ENCODE measurements at regions not wholly inside any gene's neighbourhood (a gene's known extent, or its start where the extent isn't known, plus 50 kb on each side); places are given as distances from the start of the nearest gene placed in this dataset.
"Not testable (repeated sequence)": the region's sequence is repeated elsewhere in the genome, so short reads cannot be mapped to it uniquely, and the experiment has no call there.

DNA sequence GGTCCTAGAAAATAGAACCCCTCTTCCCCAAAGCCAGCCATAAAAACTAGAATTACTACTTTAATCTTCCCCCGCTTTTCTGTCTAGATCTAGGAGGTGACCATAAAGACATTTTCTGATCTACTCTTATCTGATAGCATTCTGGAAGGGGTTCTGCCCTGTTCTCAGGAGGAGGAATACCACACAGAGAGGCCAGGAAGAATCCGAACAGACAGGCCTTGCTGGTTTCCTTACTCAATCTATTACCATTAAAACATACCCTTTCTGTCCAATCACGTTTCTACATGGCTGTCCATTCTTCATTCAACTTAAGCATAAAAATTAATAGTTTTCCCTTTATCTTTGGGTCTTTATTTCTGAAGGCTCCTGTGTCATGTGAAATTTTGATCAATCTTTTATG is 198.7 kb downstream of the GPAT3 start:
- WGBS, 2 donors = 92 to 95% methylated on average over 3 of the region's 3 CpGs
- intact Hi-C loops (cut with DNase I) = no loop called here
- no peak for TF ChIP-seq POLR2A (IDR thresholded peaks at IDR 0.05)
- TF ChIP-seq, protein P1, sequence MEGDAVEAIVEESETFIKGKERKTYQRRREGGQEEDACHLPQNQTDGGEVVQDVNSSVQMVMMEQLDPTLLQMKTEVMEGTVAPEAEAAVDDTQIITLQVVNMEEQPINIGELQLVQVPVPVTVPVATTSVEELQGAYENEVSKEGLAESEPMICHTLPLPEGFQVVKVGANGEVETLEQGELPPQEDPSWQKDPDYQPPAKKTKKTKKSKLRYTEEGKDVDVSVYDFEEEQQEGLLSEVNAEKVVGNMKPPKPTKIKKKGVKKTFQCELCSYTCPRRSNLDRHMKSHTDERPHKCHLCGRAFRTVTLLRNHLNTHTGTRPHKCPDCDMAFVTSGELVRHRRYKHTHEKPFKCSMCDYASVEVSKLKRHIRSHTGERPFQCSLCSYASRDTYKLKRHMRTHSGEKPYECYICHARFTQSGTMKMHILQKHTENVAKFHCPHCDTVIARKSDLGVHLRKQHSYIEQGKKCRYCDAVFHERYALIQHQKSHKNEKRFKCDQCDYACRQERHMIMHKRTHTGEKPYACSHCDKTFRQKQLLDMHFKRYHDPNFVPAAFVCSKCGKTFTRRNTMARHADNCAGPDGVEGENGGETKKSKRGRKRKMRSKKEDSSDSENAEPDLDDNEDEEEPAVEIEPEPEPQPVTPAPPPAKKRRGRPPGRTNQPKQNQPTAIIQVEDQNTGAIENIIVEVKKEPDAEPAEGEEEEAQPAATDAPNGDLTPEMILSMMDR (IDR thresholded peaks at IDR 0.05) = no peak
- no peak for DNase-seq
- Histone ChIP-seq H3K36me3 (no peaks in the 10 kb centered on the region), H3K27me3 (no peaks in the 10 kb centered on the region), H3K27ac (no peak overlapping the region), H3K4me1 (peaks cover 4 to 5% of the 10 kb centered on the region in 2 donors), H3K9me3 (no peaks in the 10 kb centered on the region), H3K4me3 (replicated peaks in 1 of 3) (no peak overlapping the region)

DNA sequence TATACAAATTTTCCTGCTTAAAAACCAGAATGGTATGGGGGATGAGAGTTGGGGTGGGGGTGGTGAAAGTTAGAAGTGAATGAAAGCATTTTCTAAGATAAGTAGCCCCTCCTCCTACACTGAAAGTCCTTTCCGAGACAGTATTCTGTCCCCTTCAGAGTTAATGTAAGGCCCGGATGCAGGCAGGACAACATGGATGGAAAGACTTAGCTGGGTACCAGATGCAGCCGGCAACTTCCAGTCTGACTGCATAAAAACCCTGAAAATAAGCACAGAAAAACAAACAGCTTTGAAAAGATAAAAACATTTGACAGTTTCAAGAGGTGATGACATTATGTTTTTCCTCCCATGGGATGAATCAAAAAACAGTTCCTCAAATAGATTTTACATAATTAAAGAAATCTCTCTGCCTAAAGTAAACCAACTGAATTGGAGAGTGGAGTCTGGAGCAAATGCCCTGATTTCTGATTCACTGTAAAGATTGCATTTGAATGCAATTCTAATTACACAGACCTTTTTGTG is 196.3 kb downstream of the GPAT3 start:
- intact Hi-C loops (cut with DNase I) = no loop called here
- WGBS, 2 donors = 28 to 72% methylated on average over 3 of the region's 3 CpGs
- TF ChIP-seq, protein P1 (IDR thresholded peaks at IDR 0.05) = no peak
- TF ChIP-seq POLR2A (IDR thresholded peaks at IDR 0.05) = no peak

DNA sequence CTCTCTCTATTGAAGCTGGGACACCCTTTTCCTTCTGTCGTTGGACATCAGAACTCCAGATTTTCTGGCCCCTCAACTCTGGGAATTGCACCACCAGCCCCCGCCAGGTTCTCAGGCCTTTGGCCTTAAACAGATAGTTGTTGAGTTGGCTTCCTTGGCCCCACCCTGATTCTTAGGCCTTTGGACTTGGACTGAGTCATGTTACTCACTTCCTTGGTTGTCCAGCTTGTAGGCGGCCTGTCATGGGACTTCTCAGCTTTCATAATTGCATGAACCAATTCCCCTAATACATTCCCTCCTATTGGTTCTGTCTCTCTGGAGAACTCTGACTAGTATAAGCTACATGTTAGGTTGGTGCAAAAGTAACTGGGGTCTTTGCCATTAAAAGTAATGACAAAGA is 195.7 kb downstream of the GPAT3 start:
- WGBS, 2 donors = 89 to 90% methylated on average over 3 of the region's 3 CpGs
- Histone ChIP-seq H3K4me1 (no peaks in the 10 kb centered on the region), H3K9me3 (no peaks in the 10 kb centered on the region), H3K36me3 (no peaks in the 10 kb centered on the region), H3K27me3 (no peaks in the 10 kb centered on the region), H3K27ac (no peak overlapping the region), H3K4me3 (replicated peaks in 1 of 3) (no peak overlapping the region)
- intact Hi-C loops (cut with DNase I) = no loop called here
- DNase-seq = no peak
- TF ChIP-seq, protein P1 (IDR thresholded peaks at IDR 0.05) = no peak
- no peak for TF ChIP-seq POLR2A (IDR thresholded peaks at IDR 0.05)

More for the DNA sequence above, 196.3 kb downstream of the GPAT3 start:
- no peaks in the 10 kb centered on the region for H3K9me3 ChIP-seq
- H3K36me3 ChIP-seq = no peaks in the 10 kb centered on the region
- H3K27me3 ChIP-seq = no peaks in the 10 kb centered on the region
- H3K4me1 ChIP-seq = no peaks in the 10 kb centered on the region
- H3K27ac ChIP-seq = no peak overlapping the region
- no peak overlapping the region for H3K4me3 ChIP-seq (replicated peaks in 1 of 3)
- DNase-seq = no peak

DNA sequence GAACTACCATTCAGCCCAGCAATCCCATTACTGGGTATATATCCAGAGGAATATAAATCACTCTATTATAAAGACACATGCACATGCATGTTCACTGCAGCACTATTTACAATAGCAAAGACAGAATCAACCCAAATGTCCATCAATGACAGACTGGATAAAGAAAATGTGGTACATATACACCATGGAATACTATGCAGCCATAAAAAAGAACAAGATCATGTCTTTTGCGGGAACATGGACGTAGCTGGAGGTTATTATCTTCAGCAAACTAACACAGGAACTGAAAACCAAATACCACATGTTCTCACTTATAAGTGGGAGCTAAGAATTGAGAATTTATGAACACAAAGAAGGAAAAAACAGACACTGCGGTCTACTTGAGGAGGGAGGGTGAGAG is 195.1 kb downstream of the GPAT3 start:
- H3K4me1 ChIP-seq; DNase-seq; H3K27ac ChIP-seq; H3K27me3 ChIP-seq; H3K36me3 ChIP-seq; intact Hi-C loops (cut with DNase I); H3K4me3 ChIP-seq (replicated peaks in 1 of 3); H3K9me3 ChIP-seq: not testable (repeated sequence)
- WGBS, 2 donors = 97% methylated on average over 3 of the region's 3 CpGs

DNA sequence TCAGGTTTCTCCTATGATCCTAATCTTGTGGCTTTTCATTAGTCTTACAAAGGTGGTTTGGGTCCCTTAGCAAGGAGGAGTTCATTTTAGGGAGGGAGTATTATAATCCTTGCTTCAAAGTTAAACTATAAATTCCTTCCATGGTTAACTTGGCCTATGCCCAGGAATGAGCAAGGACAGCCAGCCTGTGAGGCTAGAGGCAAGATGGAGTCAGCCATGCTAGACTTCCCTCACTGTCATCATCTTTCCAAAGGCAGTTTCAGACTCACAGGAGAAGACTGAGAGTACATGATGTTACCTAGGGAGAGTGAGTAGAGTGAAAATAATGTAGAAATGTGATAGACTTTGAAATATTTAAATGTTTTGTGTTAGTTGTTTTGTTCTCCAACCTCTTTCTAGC is 192.3 kb downstream of the GPAT3 start:
- intact Hi-C loops (cut with DNase I) = no loop called here
- DNase-seq = no peak
- Histone ChIP-seq H3K9me3 (no peaks in the 10 kb centered on the region), H3K4me1 (no peaks in the 10 kb centered on the region), H3K27me3 (no peaks in the 10 kb centered on the region), H3K27ac (no peak overlapping the region), H3K36me3 (no peaks in the 10 kb centered on the region), H3K4me3 (replicated peaks in 1 of 3) (no peak overlapping the region)
- TF ChIP-seq, protein P1 (IDR thresholded peaks at IDR 0.05) = no peak
- no peak for TF ChIP-seq POLR2A (IDR thresholded peaks at IDR 0.05)
